ENCODE measurements at regions not wholly inside any gene's neighbourhood (a gene's known extent, or its start where the extent isn't known, plus 50 kb on each side); places are given as distances from the start of the nearest gene placed in this dataset.

DNA sequence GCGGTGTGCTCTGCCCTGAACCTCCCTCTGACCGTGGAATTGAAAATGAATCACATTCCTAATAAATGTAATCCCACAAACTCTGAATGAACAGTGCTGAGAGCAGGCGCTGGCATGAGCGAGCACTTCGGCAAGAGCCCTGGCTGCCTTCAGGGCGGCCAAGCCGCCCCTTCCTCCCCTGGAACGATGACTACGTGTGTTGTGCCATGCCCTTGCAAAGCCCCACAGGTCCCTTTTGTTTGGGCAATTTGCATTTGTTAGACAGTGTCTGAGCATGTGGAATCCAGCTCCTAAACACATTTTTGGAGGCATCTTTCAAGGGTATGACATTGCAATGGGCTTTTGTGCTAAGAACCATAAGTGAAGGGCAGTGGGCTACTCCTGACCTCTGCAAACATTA is 95.6 kb upstream of the MKI67 start:
- no peak for DNase-seq (ENCODE audit: low read depth)

GRCh38 chr10:128222332-128222849 is 96.2 kb upstream of the MKI67 start:
- no peak for DNase-seq (ENCODE audit: low read depth)

- DNase-seq (ENCODE audit: low read depth), result no peak
These were observed 104.2 kb upstream of the MKI67 start for GRCh38 chr10:128230401-128230800.

- no peak for DNase-seq (ENCODE audit: low read depth)
These were observed 107.2 kb upstream of the MKI67 start for GRCh38 chr10:128233422-128233821.

GRCh38 chr10:128237710-128238109 is 111.5 kb upstream of the MKI67 start:
- no peak for DNase-seq (ENCODE audit: low read depth)

DNA sequence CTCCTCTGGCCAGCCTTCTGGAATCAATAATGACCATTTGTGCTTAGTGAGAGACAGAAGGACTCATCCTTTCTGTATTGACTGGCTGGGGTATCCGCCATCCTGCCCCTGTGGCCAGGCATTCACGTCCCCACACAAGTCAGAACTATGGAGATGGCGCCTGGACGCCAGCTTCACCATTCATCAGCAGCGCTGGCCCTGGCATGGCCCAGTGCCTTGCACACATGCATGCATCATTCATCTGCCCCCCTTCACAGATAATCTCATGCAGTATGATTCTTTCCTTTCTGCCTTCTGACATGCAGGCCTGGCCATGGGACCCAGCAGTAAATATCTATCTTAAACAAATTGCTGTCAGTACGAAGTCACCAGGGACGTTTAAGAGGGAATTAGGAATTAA is 114.8 kb upstream of the MKI67 start:
- no peak for DNase-seq (ENCODE audit: low read depth)

- no peak for DNase-seq (ENCODE audit: low read depth)
These were observed 116.4 kb upstream of the MKI67 start for GRCh38 chr10:128242641-128243040.

GRCh38 chr10:128245026-128245425 is 118.8 kb upstream of the MKI67 start:
- DNase-seq (ENCODE audit: low read depth), result no peak

DNA sequence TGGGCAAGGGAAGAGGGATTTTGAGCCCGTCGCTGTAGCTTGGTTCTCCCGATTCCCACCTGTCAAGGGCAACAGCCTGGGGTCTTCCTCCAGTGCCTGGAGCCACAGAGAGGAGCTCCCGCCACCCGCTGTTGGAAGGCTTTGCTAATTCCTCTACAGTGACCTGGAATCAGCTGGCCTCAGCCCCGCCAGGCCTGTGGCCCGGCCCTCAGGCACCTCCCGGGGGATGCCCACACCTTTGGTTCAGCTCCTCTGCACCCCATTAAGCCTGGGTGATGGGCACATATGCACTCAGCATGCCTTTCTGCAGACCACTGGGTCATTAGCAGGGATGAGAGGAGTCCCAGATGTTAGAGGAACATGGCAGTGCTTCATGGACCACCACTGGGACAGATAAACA is 121.4 kb upstream of the MKI67 start:
- DNase-seq (ENCODE audit: low read depth), result no peak

- no peak for DNase-seq (ENCODE audit: low read depth)
These were observed 128.3 kb upstream of the MKI67 start for GRCh38 chr10:128254476-128254875.

GRCh38 chr10:128257428-128257827 is 131.2 kb upstream of the MKI67 start:
- no peak for DNase-seq (ENCODE audit: low read depth)

GRCh38 chr10:128258421-128258976 is 132.3 kb upstream of the MKI67 start:
- DNase-seq (ENCODE audit: low read depth), result no peak

- DNase-seq (ENCODE audit: low read depth), result peak; percentile 19
These were observed 137.9 kb upstream of the MKI67 start for GRCh38 chr10:128263891-128264688.

DNA sequence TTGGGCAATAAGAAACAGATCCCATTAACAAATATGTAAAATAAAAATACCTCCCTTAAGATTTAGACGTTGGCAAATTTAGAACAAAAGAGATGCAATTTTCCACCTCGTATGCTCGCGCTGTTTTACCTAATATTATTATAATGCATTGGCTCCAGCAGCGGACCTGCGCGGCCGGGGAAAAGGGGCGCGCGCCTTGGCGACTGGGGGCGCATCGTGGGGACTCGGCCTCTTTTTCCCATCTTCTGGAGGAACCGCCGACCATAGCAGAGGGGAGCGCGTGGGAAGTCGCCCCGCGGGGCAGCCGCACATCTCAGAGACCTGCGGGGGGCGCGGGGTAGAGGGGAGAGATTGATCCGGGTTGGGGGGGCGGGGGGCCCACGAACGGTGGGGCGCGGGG is 139.4 kb upstream of the MKI67 start:
- no peak for DNase-seq (ENCODE audit: low read depth)

DNA sequence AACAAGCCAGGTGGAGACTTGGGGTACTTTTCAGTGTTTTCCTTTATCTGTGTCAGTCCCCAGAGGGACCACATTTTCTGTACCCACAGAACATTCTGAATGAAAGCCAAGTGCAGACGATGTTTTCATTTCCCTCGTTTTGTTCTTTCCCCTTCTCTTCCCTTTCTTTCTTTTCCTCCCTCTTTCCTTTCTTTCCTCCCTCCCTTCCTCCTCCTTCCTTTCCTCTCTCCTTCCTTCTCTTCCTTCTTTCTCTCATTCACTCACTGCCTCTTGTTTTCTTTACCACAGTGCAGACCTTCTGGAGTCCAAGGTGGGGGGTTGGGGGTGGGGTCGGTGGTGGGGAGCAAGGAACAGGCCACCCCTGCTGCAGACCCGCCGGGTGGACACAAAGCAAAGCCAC is 141.4 kb upstream of the MKI67 start:
- DNase-seq (ENCODE audit: low read depth), result no peak

- no peak for DNase-seq (ENCODE audit: low read depth)
These were observed 141.9 kb upstream of the MKI67 start for GRCh38 chr10:128268015-128268722.

- peak; percentile 30 for DNase-seq (ENCODE audit: low read depth)
These were observed 148.7 kb upstream of the MKI67 start for GRCh38 chr10:128274938-128275337.

GRCh38 chr10:128275388-128276177 is 149.4 kb upstream of the MKI67 start:
- no peak for DNase-seq (ENCODE audit: low read depth)

GRCh38 chr10:128277267-128277840 is 151.1 kb upstream of the MKI67 start:
- DNase-seq (ENCODE audit: low read depth), result no peak

DNA sequence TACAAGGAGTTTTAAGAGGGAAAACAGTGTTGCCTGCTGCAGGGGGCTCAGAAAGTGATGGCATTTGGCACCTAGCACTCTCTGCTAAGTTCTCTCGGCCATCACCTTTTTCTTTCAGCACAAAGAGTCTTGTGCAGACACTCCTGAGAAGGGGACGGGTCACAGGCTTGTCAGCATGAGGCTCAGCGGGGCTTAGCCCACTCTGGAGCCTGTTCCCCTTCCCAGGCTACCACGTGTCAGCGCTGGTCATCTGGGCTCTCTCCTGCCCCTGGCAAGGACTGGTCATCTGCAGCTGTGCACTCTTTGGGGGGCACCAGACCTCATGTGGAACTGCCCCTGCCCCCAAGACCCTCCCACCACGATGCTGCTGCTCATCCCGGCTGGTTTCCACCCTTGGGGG is 152.1 kb upstream of the MKI67 start:
- no peak for DNase-seq (ENCODE audit: low read depth)

DNA sequence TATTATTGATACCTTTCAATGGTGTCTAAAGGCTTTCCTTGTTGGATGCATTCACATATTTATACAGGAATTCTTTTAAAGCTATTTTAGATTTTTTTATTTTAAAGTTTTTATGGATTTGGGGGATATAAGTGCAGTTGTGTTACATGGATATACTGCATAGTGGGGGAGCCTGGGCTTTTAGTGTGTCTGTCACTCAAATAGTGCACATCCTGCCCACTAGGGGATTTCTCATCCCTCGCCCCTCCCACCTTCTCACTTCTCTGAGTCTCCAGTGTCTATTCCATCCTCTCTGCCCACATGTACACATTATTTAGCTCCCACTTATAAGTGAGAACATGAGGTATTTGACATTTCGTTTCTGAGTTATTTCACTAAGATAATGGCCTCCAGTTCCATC is 154.0 kb upstream of the MKI67 start:
- no peak for DNase-seq (ENCODE audit: low read depth)

- DNase-seq (ENCODE audit: low read depth), result no peak
These were observed 155.1 kb upstream of the MKI67 start for GRCh38 chr10:128281343-128281742.

All from stromal cell of bone marrow (primary cell).